Activated T-cell treated with anti-CD3 and anti-CD28 coated beads, Interleukin-2, amount 50 U/mL, for 48 hours (primary cell): ENCODE measurements at regions not wholly inside any gene's neighbourhood (a gene's known extent, or its start where the extent isn't known, plus 50 kb on each side); places are given as distances from the start of the nearest gene placed in this dataset.

ENCODE experiments used
- DNase-seq, 2 experiments: peaks; one replicate each; pipeline ENCODE4 v3.0.0-alpha.2; 2020

DNA sequence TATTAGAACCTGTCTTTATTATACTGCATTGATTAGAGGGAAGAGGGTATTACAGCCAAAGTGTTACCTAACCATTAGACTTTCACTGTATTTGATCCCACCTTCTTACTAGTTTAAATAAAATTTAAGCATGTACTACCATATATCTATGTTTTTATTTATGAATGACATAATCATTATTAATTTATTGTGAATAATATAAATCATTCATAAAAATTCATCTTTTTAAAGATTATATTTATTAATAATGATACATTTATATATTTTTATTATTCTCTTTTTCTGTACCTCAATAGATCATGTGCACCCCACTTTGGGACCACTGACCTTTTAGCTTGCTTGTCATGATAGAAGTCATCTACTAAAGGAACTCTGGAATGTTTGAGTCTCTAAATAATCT, 223.5 kb upstream of the MARCKS start:
- no peak for DNase-seq

DNA sequence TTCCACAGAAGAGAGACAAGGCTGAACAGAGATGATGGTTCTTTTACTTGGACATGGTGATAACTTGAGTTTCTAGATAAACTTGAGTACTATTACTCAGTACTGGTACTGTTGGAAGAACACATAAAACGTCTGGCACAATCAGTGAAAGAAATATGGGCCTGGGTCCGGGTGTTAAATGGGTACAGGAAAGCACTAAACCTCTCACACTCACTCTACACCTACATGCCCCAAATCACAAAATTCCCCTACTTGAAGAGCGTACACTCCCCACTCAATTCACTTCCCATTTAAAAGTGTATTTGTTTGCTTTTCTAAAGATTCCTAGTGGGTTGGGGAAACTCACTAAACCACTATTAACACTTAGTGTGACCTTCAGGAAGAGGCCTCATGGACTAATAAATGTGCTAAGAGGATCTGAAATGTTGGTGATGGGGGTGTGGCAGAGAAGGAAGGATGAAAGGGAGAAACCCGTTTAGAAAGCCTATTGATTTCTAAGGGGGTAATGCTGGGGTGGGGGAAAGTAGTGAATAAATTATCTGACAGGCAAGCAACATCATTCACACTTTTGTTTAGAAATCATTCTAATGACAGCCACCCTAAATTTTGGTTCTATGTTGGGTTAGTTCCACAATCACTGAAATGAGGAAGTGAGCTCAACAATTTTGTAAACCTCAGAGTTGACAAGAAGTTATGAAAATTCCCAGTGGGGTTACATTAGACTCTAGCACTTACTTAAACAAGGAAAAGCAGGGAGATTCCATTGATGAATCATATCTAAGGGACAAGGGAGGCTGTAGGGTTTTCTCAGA, 222.6 kb upstream of the MARCKS start:
- no peak for DNase-seq

DNA sequence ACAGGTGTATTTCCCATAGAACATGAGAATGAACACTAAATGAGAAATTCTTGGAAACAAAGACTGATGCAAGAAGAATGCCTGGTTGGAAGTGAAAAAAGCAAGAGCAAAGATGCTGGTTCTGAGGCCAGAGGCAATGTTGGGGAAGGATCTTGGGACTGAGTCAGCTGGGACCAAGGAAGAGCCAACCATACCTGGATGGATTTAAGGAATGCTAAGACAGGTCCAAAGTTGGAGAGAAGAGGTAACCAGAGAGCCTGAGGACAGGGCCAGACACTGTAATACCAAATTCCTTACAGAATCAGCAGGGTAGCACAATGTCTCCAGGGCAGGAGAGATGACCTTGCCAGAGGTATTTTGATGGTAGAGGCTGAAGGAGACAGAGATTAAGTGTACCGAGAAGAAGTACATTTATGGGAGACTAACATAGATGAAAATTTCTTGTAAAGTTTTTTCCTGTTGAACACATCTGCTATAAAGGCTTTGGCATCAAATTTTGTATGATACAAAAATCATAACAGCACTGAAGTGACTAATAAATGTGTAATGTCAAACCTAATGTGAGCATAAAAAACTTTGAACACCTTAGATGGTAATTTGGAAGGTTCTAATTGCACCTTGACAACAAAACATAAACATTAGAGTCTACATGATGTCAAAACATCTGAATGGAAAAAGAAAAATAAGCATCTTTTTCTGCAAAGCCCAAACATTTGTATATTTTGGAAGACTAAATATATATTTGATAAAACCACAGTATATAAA, 221.7 kb upstream of the MARCKS start:
- no peak for DNase-seq

DNA sequence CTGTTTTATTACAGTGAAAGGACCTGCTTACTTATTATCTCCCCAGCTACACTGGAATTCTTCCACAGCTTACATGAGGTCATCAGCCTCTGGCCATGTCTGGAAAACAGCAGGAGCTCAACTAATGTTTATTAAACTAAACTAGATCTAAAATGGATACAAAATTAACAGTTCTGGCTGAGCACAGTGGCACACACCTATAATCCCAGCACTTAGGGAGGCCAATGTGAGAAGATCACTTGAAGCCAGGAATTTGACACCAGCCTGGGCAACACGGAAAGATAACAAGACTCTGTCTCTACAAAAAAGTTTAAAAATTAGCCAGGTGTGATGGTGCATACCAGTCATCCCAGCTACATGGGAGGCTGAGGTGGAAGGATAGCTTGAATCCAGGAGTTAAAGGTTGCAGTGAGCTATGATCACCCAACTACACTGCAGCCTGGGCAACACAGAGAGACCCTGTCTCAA, 220.8 kb upstream of the MARCKS start:
- DNase-seq: no peak

DNA sequence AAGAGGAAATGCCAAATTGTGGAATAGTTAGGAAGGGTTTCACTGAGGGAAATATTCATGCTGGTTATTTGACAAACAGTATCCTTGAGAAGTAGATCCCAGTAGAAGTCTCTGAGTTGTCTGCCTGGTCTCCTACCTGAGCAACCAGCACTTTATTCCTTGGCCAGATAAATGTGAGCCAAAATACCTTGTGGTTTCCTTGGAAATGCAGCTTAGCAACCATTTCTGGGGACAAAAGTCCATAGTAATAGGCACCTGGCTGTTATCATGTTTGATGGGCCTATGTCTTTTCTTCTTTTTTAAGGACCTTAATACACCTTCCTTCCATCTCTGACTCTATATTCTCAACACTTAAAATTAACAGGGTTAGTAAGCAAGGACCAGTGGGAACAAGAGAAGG, 217.1 kb upstream of the MARCKS start:
- DNase-seq: no peak

DNA sequence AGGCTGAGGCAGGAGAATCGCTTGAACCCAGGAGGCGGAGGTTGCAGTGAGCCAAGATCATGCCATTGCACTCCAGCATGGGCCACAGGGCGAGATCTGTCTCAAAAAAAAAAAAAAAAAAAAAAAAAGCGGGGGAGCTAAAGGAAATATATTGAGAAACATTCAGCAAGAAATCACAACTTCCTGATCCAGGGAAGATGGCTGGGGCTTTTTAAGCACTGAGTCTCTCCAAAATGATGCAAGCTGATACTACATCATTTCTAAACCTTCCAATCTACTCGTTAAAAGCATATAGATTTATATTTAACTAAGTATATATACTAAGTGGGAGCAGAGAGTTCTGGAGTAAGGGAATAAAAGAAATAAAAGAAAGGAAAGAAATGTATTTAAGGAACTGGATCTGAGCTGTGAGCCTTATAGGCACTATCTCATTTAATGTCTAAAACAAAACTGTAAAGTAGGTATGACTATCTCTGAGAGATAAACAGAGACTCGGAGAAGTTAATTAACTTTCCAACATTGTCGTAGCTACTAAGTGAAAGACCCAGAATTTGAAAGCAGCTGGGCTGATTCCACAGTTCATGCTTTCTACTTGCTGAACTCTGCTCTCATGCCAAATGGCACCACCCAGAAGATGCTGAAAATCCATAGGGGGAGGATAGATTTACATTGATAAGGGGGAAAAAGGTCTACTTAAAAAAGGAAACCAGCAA, 215.0 kb upstream of the MARCKS start:
- no peak for DNase-seq

DNA sequence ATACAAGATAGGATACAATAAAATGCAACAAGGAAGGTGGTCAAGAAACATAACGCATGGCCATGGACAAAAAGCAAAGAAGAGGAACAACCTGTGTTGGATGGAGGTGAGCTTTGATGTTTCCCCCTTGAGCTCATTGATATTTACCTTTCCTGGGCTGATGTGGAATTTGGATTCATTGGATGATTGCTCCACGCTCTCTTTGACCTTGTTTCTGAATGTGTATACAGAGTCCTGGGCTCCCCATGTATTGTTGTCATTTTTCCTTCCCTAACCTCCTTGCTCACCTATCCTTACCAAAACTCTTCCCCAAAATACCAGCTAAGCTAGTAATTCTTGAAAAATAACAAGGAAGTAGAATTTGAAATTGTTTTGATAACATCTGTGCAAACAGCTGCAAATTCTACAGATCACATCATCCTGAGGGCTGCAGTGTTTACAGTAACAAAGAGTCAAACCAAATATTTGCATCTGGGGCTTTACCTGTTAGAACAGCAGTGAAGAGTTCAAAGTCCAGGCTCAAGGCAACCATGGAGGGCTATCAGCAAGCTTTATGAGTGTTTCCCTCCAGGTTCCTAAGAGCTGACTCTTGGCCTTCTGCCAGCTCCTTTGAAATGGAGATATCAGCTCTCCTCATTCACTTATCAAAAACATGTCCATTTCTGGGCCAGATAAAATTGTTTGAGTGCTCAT, 214.3 kb upstream of the MARCKS start:
- no peak for DNase-seq

DNA sequence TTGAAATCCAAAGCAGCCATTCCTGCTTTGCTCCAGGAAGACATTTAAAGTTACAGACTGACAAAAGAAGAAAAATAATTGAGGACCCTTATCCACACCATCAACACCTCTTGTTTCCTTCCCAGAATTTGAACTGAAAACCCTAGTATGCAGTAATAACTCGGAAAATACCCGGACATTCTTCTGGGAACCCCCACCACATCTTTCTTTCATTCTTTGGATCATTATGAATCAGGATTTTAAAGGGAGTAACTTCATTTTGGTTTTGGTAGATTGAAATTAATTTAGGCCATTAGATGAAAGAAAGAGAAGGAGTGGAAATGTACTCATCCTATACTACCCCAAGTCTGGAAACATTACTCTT, 213.8 kb upstream of the MARCKS start:
- no peak for DNase-seq

DNA sequence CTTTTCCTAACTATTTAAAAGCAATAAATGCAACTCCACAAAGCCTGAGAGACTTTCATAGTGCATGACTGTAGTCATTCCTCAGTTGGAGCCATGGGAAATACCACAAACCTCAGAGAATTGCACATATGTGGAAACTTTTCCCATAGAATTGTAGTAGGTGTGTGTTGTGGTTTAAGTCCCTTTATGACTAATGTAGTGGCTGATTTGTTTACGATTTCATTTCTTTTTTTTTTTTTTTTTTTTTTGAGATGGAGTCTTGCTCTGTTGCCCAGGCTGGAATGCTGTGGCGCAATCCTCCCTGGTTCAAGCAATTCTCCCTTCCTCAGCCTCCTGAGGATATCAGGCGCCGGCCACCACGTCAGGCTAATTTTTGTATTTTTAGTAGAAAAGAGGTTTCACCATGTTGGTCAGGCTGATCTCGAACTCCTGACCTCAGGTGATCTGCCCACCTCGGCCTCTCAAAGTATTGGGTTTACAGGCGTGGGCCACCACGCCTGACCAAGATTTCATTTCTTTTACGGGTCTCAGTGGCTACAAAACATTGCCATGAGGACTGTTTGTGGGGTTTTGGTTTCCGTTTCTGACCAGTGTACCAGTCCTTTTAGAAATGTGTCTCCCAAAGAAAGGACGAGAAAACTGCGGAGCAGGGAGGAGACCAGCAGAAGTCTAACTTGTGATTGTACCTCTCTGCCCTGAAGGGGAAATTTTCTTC, 212.1 kb upstream of the MARCKS start:
- DNase-seq: no peak

DNA sequence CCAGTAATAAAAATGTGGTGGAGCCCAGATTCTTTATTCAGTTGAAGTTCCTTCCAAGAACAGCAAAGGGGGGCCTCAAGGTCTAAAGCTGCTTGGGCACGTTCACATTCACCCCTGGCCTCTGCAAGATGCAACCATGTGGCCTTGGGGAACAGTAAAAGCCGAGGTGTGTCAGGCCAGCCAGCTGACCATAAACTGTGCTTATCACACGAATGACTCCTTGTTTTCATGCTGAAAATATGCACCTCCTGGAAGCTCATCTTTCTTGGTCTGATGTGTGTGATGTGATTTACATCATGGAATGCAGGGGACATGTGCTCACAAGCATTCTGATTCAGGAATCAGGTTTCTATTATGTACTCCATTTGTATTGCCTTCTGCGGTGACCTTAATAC, 211.6 kb upstream of the MARCKS start:
- DNase-seq: no peak

DNA sequence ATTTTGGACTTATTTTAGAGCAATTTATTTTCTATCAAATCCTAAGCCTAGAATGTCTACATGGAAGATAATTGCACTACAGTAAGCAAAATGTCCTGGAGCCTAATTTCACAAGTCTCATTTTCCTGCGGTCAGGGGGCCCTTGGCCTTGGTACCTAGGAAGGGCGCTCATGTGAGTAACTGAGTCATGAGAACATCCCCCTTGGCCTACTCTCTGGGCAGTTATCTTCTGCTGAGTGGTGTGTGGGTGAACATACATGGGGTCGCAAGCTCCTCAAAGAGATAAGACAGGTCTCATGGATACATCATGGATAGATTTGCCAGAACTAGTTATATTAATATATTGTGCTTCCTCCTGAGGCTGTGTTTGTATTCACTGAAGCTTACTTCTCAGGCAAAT, 211.2 kb upstream of the MARCKS start:
- no peak for DNase-seq

DNA sequence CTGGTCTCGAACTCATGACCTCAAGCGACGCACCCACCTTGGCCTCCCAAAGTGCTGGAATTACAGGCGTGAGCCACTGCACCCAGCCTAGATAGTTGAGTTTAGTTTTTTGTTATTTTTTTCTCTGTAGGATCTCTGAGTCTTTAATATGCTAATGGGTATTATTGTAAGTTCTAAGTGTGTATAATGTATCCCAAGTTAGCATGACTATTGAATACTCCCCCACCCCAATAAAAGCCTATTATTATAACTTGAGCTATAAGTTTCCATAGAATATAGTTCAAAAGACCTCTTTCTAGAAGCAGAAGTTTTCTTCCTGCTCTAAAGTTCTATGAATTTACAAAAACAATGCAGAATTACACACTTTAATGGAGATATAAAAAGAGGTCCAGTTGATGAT, 210.4 kb upstream of the MARCKS start:
- DNase-seq: no peak

DNA sequence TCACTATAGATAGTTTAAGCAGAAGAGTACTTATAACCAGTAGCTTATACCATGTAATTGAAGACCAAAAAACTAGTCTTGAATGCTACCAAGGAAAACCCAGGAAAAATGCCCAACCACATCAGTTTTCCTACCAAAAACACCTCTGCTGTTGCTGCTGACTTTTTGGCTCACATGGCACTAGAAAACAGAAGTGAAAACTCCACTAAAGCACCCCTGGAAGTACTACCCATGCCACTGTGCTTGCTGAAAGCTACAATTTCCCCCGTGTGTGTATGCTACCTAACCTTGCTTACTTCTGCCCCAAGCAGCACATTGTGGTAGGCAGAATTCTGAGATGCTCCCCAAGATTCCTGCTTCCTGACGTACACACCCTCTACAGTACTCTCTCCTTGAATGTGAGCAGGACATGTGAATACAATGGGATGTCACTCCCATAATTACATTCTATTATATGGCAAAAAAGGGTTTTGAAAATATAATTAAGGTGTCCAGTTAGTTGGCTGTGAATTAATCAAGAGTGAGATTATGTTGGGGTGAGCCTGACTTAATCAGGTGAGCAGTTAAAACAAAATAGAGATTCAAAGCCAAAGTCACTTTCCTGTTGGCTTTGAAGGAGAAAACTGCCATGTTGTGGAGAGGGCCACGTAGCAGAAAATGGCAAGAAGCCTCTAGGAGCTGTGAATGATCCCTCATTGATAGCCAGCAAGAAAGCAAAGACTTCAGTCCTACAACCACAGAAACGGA, 209.8 kb upstream of the MARCKS start:
- DNase-seq: no peak

DNA sequence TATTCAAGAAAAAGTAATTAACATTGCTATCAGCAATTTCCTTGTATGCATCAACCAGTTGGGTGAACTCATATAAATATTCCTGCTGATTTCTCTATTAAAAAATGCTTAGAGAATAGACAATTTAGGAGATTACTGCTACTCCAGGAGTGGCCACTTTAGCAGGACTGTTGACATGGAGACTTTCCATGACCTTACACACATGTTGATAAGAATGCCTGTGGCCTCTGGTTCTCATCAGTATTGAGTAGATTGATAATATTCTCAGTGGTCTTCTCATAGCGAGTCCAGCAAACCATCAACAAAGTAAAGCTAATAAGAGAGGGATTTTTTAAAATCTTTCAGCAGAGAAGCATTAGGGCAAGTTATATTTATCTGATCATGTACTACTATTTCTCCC, 208.4 kb upstream of the MARCKS start:
- DNase-seq: no peak

DNA sequence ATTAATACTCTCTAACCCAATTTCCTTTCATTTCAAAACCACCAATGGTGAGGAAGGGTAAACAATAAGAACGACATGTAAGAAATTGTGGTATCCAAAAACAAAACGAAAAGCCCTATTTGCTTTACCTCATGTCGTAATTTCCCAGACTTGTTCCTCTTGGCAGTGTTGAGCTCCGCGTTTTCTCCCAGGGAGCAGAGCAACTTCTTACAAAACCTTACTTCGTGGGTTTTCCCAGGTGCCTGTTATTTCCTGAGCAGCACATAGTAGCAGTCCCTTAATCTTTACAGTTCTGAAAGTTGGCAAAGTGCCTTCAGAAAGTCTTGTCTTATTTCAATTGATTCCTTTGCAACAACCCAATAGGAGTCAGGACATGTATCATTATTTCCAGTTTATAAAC, 207.9 kb upstream of the MARCKS start:
- DNase-seq: no peak

DNA sequence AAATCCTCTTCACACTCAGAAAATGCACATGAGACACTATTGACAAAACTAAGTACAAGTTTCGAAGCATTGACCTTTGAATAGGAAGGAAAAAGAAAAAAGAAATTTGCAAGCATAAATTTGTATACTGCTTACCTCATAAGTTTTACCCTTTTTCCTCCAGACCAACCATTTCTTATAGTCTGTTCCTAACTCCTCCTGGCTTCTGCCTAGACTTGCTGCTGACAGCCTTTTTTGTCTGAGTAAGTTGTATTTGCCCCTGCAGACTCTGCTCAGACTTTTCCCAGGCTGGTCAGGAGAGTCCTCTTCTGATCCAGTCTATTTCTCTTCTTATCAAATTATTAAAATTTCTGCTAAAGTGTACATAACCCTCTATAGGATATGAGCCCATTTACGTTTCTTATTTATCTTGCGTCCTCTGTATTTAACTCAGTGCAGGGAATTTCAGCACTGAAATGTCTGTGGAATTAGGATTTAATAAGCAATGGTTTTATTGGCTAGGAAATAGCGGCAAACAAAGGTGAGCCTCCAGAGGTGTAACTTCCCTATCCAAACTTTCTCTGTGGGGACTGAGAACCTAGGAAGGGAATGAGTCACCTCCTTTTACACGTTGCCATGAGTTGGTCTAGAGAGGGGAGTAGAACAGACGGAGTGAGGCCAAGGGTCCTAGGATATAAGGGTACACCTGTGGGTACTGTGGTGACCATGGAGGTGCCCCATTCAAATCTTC, 207.1 kb upstream of the MARCKS start:
- no peak for DNase-seq

DNA sequence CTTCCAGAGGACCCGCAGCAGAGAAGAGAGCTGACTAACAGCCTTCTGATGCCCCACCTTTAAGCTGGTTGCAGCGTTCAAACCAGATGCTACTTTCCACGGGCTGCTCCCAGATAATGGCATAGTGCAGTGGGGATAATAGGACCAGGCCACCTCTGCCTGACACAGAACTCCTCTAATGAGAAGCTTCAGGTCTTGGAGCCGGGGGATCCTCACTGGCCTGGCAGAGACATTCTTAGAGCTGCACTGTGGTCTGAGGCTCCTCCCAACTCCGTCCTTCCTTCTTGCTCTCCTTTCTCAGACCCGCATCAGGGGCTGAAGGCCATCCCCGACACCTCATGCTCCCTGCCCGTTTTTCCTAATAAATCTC, 206.6 kb upstream of the MARCKS start:
- no peak for DNase-seq

DNA sequence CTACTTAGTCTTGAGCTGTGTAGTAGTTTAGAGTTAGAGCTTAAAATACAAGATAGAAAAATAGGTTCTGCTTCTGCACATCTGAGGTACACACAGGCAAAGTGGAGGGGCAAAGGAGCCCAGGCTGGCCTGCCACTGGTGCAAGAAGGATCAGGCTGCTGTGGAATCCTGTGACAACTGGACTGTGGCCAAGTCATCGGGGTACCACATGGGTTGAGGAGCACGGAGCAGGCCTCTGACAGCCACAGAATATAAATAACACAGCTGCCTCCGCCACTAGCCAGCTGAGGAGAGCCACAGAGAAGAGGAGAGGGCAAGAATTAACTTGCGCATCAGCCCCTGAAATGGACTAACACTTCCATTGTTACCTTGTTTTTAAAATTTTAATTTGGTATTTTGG, 206.0 kb upstream of the MARCKS start:
- DNase-seq: no peak

DNA sequence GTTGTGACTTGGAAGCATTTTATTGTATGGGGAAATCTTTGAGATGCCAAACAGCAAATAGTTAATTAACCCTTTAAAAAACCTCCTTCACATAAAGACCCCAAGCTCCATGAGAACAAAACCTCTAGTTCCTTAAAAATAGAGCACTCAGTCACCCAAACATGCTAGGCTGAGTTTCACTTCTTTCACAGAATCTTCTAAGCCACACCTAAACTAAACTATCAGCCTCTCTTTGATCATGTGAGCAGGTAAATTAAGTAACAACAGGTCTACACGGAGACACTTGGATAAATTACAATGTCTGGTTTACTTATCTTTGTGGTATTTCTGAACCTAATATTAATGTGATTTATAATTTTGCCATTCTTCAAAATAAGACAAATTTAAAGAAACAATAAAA, 205.2 kb upstream of the MARCKS start:
- no peak for DNase-seq

DNA sequence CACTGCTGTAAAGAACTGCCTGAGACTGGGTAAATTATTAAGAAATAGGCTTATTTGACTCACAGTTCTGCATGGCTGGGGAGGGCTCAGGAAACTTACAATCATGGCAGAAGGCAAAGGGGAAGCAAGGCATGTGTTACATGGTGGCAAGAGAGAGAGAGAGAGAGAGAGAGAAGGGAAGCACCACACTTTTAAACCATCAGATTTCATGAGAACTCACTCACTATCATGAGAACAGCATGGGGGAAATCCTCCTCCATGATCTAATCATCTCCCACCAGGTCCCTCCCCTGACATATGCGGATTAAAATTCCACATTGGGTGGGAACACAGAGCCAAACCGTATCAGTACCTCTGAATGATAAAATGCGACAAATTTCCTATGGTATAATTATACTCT, 203.9 kb upstream of the MARCKS start:
- DNase-seq: no peak

DNA sequence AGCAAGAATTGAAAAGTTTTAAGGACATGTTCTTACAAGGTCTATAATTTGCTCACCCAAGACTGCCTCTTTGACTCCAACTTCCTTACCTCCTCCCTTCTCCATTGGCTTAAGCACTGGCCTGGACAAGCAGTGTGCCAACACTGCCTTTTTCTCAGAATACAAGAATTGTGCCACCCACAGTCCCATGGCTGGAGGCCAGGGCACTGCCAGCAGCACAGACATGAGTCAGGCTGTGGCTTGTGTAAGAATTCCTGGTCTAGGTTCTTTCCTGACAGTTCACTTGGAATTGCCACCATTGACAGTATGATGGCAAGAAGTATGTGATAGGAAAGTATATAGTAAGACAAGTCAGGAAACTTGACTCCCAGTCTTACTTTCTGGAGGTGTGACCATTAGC, 202.7 kb upstream of the MARCKS start:
- DNase-seq: no peak
